Fibroblast of gingiva (primary cell): ENCODE measurements at regions not wholly inside any gene's neighbourhood (a gene's known extent, or its start where the extent isn't known, plus 50 kb on each side); places are given as distances from the start of the nearest gene placed in this dataset.

Experiments used
- DNase-seq: peaks from one replicate; pipeline ENCODE4 v3.0.0-alpha.2; 2011; ENCODE audit warnings: low read depth

DNA sequence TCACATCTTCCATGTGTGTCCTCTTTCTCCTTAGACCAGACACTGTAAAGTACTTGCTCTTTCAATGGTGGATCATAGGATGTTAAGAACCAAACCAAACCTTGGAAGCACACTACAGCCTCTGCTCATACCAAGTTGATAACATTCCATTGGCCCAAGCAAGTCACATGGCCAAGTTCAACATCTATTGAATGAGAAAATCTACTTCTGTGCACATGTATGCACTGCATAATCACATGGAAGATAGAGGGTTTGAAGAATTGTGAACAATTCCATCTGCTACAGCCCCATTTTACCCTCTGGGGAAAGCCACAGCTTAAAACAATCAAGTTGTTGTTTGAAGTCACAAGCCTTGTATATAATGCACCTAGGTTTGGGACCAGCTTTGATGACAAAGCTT is 68.2 kb downstream of the MFAP3 start:
- DNase-seq, result no peak

DNA sequence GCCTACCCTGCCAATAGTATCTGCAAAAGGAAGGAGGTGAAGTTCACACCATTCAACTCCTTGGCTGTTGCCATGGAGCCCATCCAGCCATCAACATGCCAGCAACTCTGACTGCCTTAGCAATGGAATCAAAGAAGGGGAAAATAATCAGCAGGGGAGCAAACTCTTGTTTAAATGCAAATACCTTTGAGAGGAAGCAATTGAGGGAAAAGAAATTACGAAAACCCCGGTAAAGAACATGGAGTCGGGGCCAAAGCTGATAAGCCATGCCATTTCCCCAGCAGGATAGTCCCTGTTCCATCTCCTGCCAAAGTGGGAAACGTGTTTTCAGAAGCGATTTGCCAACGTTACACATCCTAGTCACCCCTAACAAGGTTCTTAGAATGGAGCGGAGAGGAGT is 69.0 kb downstream of the MFAP3 start:
- DNase-seq, result no peak

- DNase-seq, result no peak
These were observed 70.8 kb downstream of the MFAP3 start for GRCh38 chr5:154109416-154110106.

DNA sequence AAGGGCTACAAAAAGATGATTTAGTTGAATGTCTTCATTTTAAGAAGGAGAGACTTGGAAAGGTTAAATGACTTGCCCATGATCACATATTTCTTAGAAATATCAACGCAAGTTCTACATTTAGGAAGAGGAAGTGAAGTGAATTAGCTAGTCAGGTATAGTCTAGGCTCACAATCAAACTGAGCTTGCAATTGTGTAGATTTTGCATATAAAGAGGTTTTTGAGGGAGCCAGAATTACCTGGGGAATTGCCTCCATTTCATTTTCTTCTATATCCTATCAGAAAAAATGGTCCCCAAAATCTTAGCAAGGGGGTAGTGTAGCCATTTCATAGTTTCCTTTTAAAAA is 71.3 kb downstream of the MFAP3 start:
- DNase-seq, result no peak

GRCh38 chr5:154110716-154111115 is 71.9 kb downstream of the MFAP3 start:
- DNase-seq, result no peak

GRCh38 chr5:154111214-154111613 is 72.4 kb downstream of the MFAP3 start:
- no peak for DNase-seq

GRCh38 chr5:154112255-154112654 is 73.5 kb downstream of the MFAP3 start:
- DNase-seq, result no peak

GRCh38 chr5:154115291-154115690 is 75.2 kb upstream of the GALNT10 start:
- no peak for DNase-seq

DNA sequence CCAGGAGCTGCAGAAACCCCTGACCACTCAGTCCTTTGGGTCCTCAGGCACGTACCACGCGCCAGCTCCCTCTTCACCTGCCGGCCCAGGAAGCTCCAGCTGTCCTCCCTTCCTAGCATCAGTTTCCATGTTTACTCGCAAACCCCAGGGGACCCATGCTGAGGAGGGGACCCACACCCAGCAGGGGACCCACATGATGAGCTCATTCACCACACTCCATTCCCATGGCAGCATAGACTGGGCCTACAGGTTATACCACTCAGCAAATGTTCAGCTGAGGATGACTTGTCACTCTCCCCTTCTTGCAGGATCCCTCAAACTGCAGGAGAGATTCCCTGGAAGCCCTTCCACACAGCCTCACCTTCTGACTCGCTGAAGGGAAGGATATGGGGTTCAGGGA is 73.5 kb upstream of the GALNT10 start:
- DNase-seq, result no peak

DNA sequence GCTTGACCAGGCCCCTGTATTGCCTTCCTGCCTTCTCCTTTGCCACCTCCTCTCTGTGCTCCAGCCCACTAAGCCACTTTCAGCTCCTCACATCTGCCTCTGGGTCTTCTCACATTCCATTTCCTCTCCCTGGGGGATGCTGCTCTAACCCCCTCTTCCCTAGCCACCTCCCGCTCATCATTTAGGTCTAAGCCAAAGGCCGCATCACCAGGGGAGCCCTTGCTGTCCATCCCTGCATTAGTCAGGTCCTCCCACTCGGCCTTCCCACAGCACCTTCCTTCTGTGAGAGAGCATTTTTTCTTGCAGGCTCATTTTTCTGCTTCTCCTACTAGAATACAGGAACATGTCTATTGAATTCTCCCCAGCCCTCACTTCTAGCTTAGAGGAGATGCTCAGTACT is 72.6 kb upstream of the GALNT10 start:
- DNase-seq, result no peak

DNA sequence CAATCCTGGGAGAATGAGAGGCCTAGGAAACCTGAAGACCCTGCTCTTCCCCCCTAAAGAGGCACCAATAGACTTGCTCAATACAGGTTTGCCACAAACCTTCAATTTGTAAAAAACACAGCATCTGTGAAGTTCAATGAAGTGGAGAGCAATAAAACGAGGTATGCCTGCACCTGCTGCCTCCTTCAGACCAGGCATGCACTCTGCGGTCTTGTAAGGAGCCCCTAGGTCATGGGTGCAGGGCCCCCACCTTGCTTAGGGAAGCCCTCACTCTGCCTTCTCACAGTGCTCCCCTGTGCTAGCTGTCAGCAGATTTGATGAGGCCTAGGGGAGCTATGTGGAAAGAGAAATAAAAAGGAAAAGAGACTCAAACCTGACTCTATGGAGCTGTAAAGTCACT is 72.1 kb upstream of the GALNT10 start:
- DNase-seq, result no peak

- no peak for DNase-seq
These were observed 71.6 kb upstream of the GALNT10 start for GRCh38 chr5:154118893-154119336.

- DNase-seq, result no peak
These were observed 61.5 kb upstream of the GALNT10 start for GRCh38 chr5:154129013-154129412.

- DNase-seq, result no peak
These were observed 60.6 kb upstream of the GALNT10 start for GRCh38 chr5:154129921-154130320.

- no peak for DNase-seq
These were observed 58.7 kb upstream of the GALNT10 start for GRCh38 chr5:154131817-154132216.

GRCh38 chr5:154132718-154133307 is 57.7 kb upstream of the GALNT10 start:
- no peak for DNase-seq

- DNase-seq, result no peak
These were observed 56.9 kb upstream of the GALNT10 start for GRCh38 chr5:154133591-154133990.

DNA sequence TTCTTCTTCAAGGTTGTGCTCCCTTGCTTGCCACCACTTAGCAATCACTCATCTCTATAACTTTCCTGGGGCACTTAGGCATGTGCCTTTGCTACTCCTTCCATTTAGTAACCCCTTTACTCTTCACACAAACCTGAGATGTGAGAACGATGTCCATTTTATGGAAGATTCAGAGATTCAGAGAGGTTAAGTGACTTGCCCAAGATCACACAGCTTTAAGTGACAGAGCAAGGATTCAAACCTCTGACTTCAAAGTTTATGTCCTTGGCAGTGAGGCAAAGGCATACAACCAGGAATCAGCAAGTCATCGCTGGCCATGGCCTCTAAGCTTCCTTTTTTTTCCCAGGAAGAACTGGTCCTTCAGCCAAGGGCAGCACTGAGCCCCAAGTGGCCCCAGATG is 56.0 kb upstream of the GALNT10 start:
- no peak for DNase-seq

DNA sequence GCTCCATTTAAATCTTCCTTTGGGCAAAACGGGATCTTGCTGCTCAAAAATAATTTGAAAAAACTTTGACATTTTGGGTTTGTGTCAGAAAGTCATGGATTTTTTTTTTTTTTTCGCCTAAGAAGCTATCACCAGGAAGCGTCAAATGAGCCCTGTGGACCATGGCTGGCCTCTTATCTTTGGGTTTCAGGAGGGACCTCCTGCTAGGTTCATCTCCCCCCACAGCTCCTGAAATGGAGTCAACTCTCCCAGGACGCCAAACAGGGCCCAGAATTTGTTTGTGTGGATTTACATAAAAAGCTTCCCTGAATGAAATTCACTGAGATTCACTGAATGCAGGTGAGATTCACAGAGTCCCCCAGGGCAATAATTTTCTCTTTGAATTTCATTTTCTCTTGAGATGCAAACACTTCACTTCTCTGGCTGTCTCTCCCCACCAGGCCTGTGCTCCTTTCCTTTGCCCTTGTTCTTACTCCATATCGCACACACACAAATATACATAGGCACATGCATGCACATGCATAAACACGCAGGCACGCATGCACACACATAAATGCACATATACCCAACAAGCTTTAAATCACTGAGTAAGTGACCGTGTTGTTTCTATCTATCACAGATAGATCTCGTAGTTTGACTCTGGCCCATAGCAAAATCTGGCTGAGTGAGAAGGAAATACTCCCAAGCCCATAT is 55.3 kb upstream of the GALNT10 start:
- DNase-seq, result no peak

DNA sequence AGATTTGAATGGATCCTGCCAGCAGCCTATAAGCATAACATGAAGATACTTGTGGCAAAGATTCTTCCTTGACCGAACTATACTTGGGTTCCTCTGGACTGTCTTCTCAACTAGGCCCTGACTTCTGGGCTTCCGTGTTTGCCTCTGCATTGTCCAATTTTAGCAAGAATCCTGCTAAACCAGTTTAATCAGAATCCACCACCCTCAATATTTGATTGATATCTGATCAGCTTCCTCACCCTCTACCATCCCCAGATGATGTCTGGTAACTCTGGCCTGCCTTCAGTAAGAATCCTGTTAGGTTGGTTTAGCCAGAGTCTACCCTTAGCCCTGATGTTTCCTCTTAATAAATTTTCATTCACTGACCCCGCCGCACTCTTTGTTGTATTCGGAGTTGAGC is 54.4 kb upstream of the GALNT10 start:
- no peak for DNase-seq

DNA sequence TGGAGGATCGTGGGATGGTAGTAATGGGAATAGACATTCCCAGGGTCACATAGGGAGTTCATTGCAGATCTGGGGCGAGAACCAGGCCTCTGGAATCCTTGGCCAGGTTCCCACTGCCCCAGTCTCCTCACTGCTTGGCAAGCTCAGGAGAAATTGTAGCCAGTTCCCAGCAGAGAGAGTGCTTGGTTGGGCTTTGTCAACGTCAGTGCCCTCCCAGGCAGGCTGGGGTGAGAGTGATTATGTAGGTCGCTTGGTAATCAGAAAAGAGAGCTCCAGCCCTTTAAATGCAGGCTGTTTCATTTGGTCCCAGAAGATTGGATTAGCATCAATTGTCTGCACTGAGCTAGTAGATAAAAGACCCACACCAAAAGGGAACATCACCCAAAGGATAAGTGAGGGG is 51.8 kb upstream of the GALNT10 start:
- peak; percentile 24 for DNase-seq

- no peak for DNase-seq
These were observed 50.2 kb upstream of the GALNT10 start for GRCh38 chr5:154140381-154140780.
